K562 (cell line): ENCODE measurements at regions not wholly inside any gene's neighbourhood (a gene's known extent, or its start where the extent isn't known, plus 50 kb on each side); places are given as distances from the start of the nearest gene placed in this dataset.
A peak's percentile ranks its signal among the peaks of the same experiment; 100 is the strongest.

Source experiments
- AFF1 ChIP-seq, 2 experiments: fragments of 450-650 bp; IDR thresholded peaks; 2 replicates each; pipeline ENCODE4 v1.6.1; 2018; ENCODE audit warnings: mild to moderate bottlenecking in 2 of 2, low read depth in 1 of 2; ENCODE audit not compliant: partially characterized antibody in 2 of 2
- ARNT ChIP-seq, 2 experiments: fragments of 450-650 bp; IDR thresholded peaks; 2 replicates each; pipeline ENCODE4 v1.6.1; 2016; ENCODE audit warnings: mild to moderate bottlenecking in 1 of 2
- CBFA2T3 ChIP-seq: fragments of 450-650 bp; IDR thresholded peaks from 2 replicates; pipeline ENCODE4 v1.6.1; 2017
- CBX3 ChIP-seq, 2 experiments: IDR thresholded peaks; 1 replicate in 1 of 2; 2 replicates in 1 of 2; pipeline ENCODE4 v1.6.1; 2012; ENCODE audit warnings: inconsistent platforms in 2 of 2, low read length in 2 of 2, borderline replicate concordance in 1 of 2, control low read depth in 1 of 2
- CHD2 ChIP-seq: IDR thresholded peaks from 2 replicates; pipeline ENCODE4 v1.6.1; 2011; ENCODE audit warnings: low read depth, low read length
- EP300 ChIP-seq: IDR thresholded peaks from 2 replicates; pipeline ENCODE4 v1.6.1; 2012; ENCODE audit warnings: low read length, improper control_type of control experiment
- GMEB1 ChIP-seq: fragments of 250-450 bp; sonication (Bioruptor Pico); IDR thresholded peaks from 2 replicates; pipeline ENCODE4 v1.4.0; 2020; ENCODE audit warnings: mild to moderate bottlenecking
- GTF2E2 ChIP-seq: fragments of 200-800 bp; sonication (Bioruptor generic); IDR thresholded peaks from 2 replicates; pipeline ENCODE4 v1.6.1; 2016; ENCODE audit warnings: missing genetic modification characterization, missing compliant biosample characterization
- HDAC1 ChIP-seq, 2 experiments: fragments of 450-650 bp; IDR thresholded peaks; 2 replicates each; pipeline ENCODE4 v1.6.1; 2016 to 2017; ENCODE audit warnings: inconsistent platforms in 1 of 2, mild to moderate bottlenecking in 1 of 2, moderate library complexity in 1 of 2
- HDAC8 ChIP-seq: fragments of 450-650 bp; IDR thresholded peaks from 2 replicates; pipeline ENCODE4 v1.6.1; 2016; ENCODE audit warnings: mild to moderate bottlenecking, missing genetic modification characterization, moderate library complexity, missing compliant biosample characterization
- KAT8 ChIP-seq: fragments of 450-650 bp; IDR thresholded peaks from 2 replicates; pipeline ENCODE4 v1.6.1; 2016; ENCODE audit warnings: low read depth, mild to moderate bottlenecking
- KLF6 ChIP-seq: fragments of 250-450 bp; sonication (Bioruptor Pico); IDR thresholded peaks from 2 replicates; pipeline ENCODE4 v1.4.0; 2020; ENCODE audit warnings: mild to moderate bottlenecking, moderate library complexity, borderline replicate concordance
- PBX2 ChIP-seq, 2 experiments: IDR thresholded peaks in 1 of 2; conservative IDR thresholded peaks in 1 of 2; 2 replicates each; pipeline ENCODE4 v1.6.1; 2016; ENCODE audit warnings: low read depth in 2 of 2, mild to moderate bottlenecking in 1 of 2, missing compliant biosample characterization in 1 of 2, missing genetic modification characterization in 1 of 2, moderate library complexity in 1 of 2
- SMARCE1 ChIP-seq: fragments of 450-650 bp; IDR thresholded peaks from 2 replicates; pipeline ENCODE4 v1.7.1; 2016; ENCODE audit warnings: mild to moderate bottlenecking
- TCF3 ChIP-seq: sonication (generic); formaldehyde crosslinking; IDR thresholded peaks from 2 replicates; pipeline ENCODE4 v1.4.0; 2020; ENCODE audit warnings: mild to moderate bottlenecking, missing genetic modification reagents
- ZNF277 ChIP-seq: fragments of 250-450 bp; sonication (Bioruptor Pico); IDR thresholded peaks from 2 replicates; pipeline ENCODE4 v1.8.0; 2022; ENCODE audit warnings: inconsistent platforms, mild to moderate bottlenecking, moderate library complexity, borderline replicate concordance
- ZNF584 ChIP-seq: fragments of 200-800 bp; sonication (Bioruptor generic); IDR thresholded peaks from 2 replicates; pipeline ENCODE4 v1.6.1; 2016; ENCODE audit warnings: low read depth, mild to moderate bottlenecking, missing genetic modification characterization, missing compliant biosample characterization
- ZNF766 ChIP-seq: fragments of 200-800 bp; sonication (Bioruptor generic); conservative IDR thresholded peaks from 2 replicates; pipeline ENCODE4 v1.6.1; 2016; ENCODE audit warnings: missing genetic modification characterization, missing compliant biosample characterization

- no peak for TF ChIP-seq PBX2 (CRISPR knock-in tag; IDR thresholded peaks at IDR 0.05; ENCODE audit: low read depth)
- peak; percentile 86 for TF ChIP-seq PBX2 (tag; conservative IDR thresholded peaks at IDR 0.05; ENCODE audit: low read depth)
- no peak for TF ChIP-seq ARNT (IDR thresholded peaks at IDR 0.05)
- TF ChIP-seq EP300, result peak; percentile 50; the same call in 1 of the 2 replicates
- TF ChIP-seq CBX3 (IDR thresholded peaks at IDR 0.05; ENCODE audit: borderline replicate concordance in 1 of 2, low read length in 2 of 2), result peak in 1 of 2 experiments; percentile 68; a peak in 1 of 3 replicates
- no peak for TF ChIP-seq GMEB1 (CRISPR knock-in tag)
- peak; percentile 54; the same call in 1 of the 2 replicates for TF ChIP-seq GTF2E2 (tag)
- TF ChIP-seq KLF6 (CRISPR knock-in tag), result peak; percentile 62; the same call in 1 of the 2 replicates
- TF ChIP-seq AFF1 (IDR thresholded peaks at IDR 0.05; ENCODE audit: low read depth in 1 of 2, partially characterized antibody in 2 of 2), result no peak
- TF ChIP-seq CBFA2T3, result peak; percentile 60
- peak; percentile 65; the same call in 1 of the 2 replicates for TF ChIP-seq SMARCE1
- TF ChIP-seq CHD2, result no peak
- peak; percentile 53; the same call in 1 of the 2 replicates for TF ChIP-seq TCF3
- TF ChIP-seq KAT8, result no peak
- TF ChIP-seq HDAC8 (tag), result 0 out of 2 replicates have a peak, but pooled peaks have one; percentile 43
- TF ChIP-seq ZNF277 (CRISPR knock-in tag), result no peak
- peak in 1 of 2 experiments; percentile 61; a peak in 2 of 4 replicates for TF ChIP-seq HDAC1 (IDR thresholded peaks at IDR 0.05)
- peak; percentile 80 for TF ChIP-seq ZNF584 (CRISPR knock-in tag)
- peak; percentile 88 for TF ChIP-seq ZNF766 (CRISPR knock-in tag)
Observed at GRCh38 chr6:105805501-105806023, 280.6 kb upstream of the PRDM1 start (continued).
